T-cell (primary cell): ENCODE measurements at regions not wholly inside any gene's neighbourhood (a gene's known extent, or its start where the extent isn't known, plus 50 kb on each side); places are given as distances from the start of the nearest gene placed in this dataset.

Experiments used
- ATAC-seq, 4 experiments: fragments of 200-7000 bp in 3 of 4; fragments of 150-1000 bp in 1 of 4; cut with Tn5 transposase; replicated peaks in 1 of 4; 1 replicate in 3 of 4; 2 replicates in 1 of 4; pipeline ENCODE4 v1.10.0; 2021; ENCODE audit warnings: moderate library complexity in 3 of 4, mild to moderate bottlenecking in 2 of 4, moderate number of reproducible peaks in 1 of 4
- CTCF ChIA-PET, 2 donors: fragments of 300-600 bp; sonication (Branson Sonifier 250); formaldehyde crosslinking; loops; one replicate each; lab custom pipeline; 2022; ENCODE audit warnings: antibody characterized with exemption in 2 of 2; lab: Charles Lee
- POLR2A ChIA-PET, 2 donors: fragments of 300-600 bp; sonication (Branson Sonifier 250); formaldehyde crosslinking; loops; one replicate each; lab custom pipeline; 2022; ENCODE audit warnings: antibody characterized with exemption in 2 of 2; lab: Charles Lee
- DNase-seq, 35 experiments: peaks; one replicate each; pipeline versions ENCODE4 v3.0.0 to v3.0.0-alpha.2; 2013 to 2023
- H3K27ac ChIP-seq: one replicate; pipeline ENCODE4 v1.5.1; 2013; ENCODE audit warnings: low read length
- H3K27me3 ChIP-seq, 2 experiments: replicated peaks in 1 of 2; 1 replicate in 1 of 2; 2 replicates in 1 of 2; pipeline versions ENCODE4 v1.6.1 to v1.7.0; 2013; ENCODE audit warnings: low read length in 1 of 2, mixed read lengths in 1 of 2; ENCODE audit not compliant: control insufficient read depth in 2 of 2, insufficient read depth in 2 of 2; ENCODE audit errors: extremely low read depth in 1 of 2
- H3K36me3 ChIP-seq, 2 donors: 1 replicate in 1 of 2; 2 replicates in 1 of 2; pipeline versions ENCODE4 v1.6.1 to v1.7.0; 2013; ENCODE audit warnings: low read length in 1 of 2; ENCODE audit not compliant: control insufficient read depth in 2 of 2, insufficient read depth in 1 of 2; ENCODE audit errors: extremely low read depth in 1 of 2
- H3K4me1 ChIP-seq, 2 experiments: 1 replicate in 1 of 2; 2 replicates in 1 of 2; pipeline versions ENCODE4 v1.6.1 to v1.7.0; 2013; ENCODE audit warnings: low read length in 2 of 2, mixed read lengths in 1 of 2; ENCODE audit not compliant: insufficient read depth in 2 of 2, control insufficient read depth in 1 of 2; ENCODE audit errors: extremely low read depth in 1 of 2
- H3K4me3 ChIP-seq, 2 donors: 1 replicate in 1 of 2; 2 replicates in 1 of 2; pipeline versions ENCODE4 v1.5.1 to v1.7.0; 2013; ENCODE audit warnings: mild to moderate bottlenecking in 2 of 2, low read length in 1 of 2, moderate library complexity in 1 of 2; ENCODE audit not compliant: control insufficient read depth in 1 of 2; ENCODE audit errors: extremely low read depth in 1 of 2
- H3K9me3 ChIP-seq: 2 replicates; pipeline ENCODE4 v1.7.0; 2013
- H3K27ac Mint-ChIP-seq, 2 donors: one replicate each; pipeline ENCODE4 v1.8.0; 2020 to 2021; ENCODE audit warnings: mild to moderate bottlenecking in 2 of 2, mixed read lengths in 2 of 2
- H3K27me3 Mint-ChIP-seq, 2 donors: one replicate each; pipeline ENCODE4 v1.8.0; 2021 to 2022; ENCODE audit warnings: mixed read lengths in 2 of 2
- H3K36me3 Mint-ChIP-seq: one replicate; pipeline ENCODE4 v1.8.0; 2021; ENCODE audit warnings: mixed read lengths
- H3K4me1 Mint-ChIP-seq, 3 donors: one replicate each; pipeline ENCODE4 v1.8.0; 2020 to 2022; ENCODE audit warnings: mixed read lengths in 3 of 3, mild to moderate bottlenecking in 1 of 3
- H3K4me3 Mint-ChIP-seq, 3 donors: one replicate each; pipeline ENCODE4 v1.8.0; 2020 to 2022; ENCODE audit warnings: mild to moderate bottlenecking in 3 of 3, mixed read lengths in 3 of 3, moderate library complexity in 3 of 3
- H3K9me3 Mint-ChIP-seq, 3 donors: one replicate each; pipeline ENCODE4 v1.8.0; 2020 to 2022; ENCODE audit warnings: mixed read lengths in 3 of 3
- whole genome bisulfite sequencing: methylation state at CpG from one replicate; pipeline ENCODE4 v1.1.5; 2013; ENCODE audit warnings: missing lambda C conversion rate; ENCODE audit not compliant: insufficient coverage; 5-methylcytosine and 5-hydroxymethylcytosine counted together

GRCh38 chr5:4879693-4880303 is 260.3 kb upstream of the ADAMTS16 start:
- POLR2A ChIA-PET: interaction anchor here in 1 of 2 donors (0.6 kb wide), 1 partner anchor 1862 kb away, joined by 3 read pairs; no protein-coding TSS in a partner anchor
- 66% methylated on average over 6 of the region's 15 CpGs for WGBS

GRCh38 chr5:4880304-4880741 is 259.8 kb upstream of the ADAMTS16 start:
- ATAC-seq: no peak
- POLR2A ChIA-PET: no interaction called here
- Histone ChIP-seq H3K9me3 (no peaks in the 10 kb centered on the region), H3K27ac (no peak overlapping the region), H3K27me3 (peaks cover 0 to 4% of the 10 kb centered on the region in 2 experiments), H3K4me1 (no peaks in the 10 kb centered on the region), H3K4me3 (no peak overlapping the region), H3K36me3 (no peaks in the 10 kb centered on the region)
- H3K4me3 Mint-ChIP-seq: no peak overlapping the region
- no peaks in the 10 kb centered on the region for H3K27me3 Mint-ChIP-seq
- no peaks in the 10 kb centered on the region for H3K36me3 Mint-ChIP-seq
- DNase-seq: no peak
- 73% methylated on average over 15 of the region's 15 CpGs for WGBS
- no peaks in the 10 kb centered on the region for H3K4me1 Mint-ChIP-seq
- no peak overlapping the region for H3K27ac Mint-ChIP-seq
- CTCF ChIA-PET: no interaction called here
- H3K9me3 Mint-ChIP-seq: peaks cover 0 to 9% (median 0%) of the 10 kb centered on the region in 3 donors

More at GRCh38 chr5:4879693-4880303, 260.3 kb upstream of the ADAMTS16 start:
- ATAC-seq (no peak), DNase-seq (peak in 8 of 35 experiments; percentile 9 to 24 (median 12))
- H3K36me3 ChIP-seq: no peaks in the 10 kb centered on the region
- peaks cover 0 to 4% of the 10 kb centered on the region in 2 experiments for H3K27me3 ChIP-seq
- no peaks in the 10 kb centered on the region for H3K4me1 ChIP-seq
- H3K36me3 Mint-ChIP-seq: no peaks in the 10 kb centered on the region
- H3K9me3 Mint-ChIP-seq: peaks cover 0 to 4% (median 0%) of the 10 kb centered on the region in 3 donors
- H3K4me3 Mint-ChIP-seq: no peak overlapping the region
- no peaks in the 10 kb centered on the region for H3K9me3 ChIP-seq
- CTCF ChIA-PET: no interaction called here
- no peak overlapping the region for H3K4me3 ChIP-seq
- no peaks in the 10 kb centered on the region for H3K27me3 Mint-ChIP-seq
- H3K27ac Mint-ChIP-seq: no peak overlapping the region
- H3K4me1 Mint-ChIP-seq: no peaks in the 10 kb centered on the region
- H3K27ac ChIP-seq: no peak overlapping the region

- ChIA-PET CTCF (no interaction called here), POLR2A (no interaction called here)
- DNase-seq (no peak), ATAC-seq (no peak)
- Histone ChIP-seq H3K4me1 (no peaks in the 10 kb centered on the region), H3K9me3 (no peaks in the 10 kb centered on the region), H3K27ac (no peak overlapping the region), H3K36me3 (no peaks in the 10 kb centered on the region), H3K4me3 (no peak overlapping the region), H3K27me3 (peaks cover 0 to 4% of the 10 kb centered on the region in 2 experiments)
- Mint-ChIP-seq H3K9me3 (peaks cover 0 to 13% (median 0%) of the 10 kb centered on the region in 3 donors), H3K36me3 (no peaks in the 10 kb centered on the region), H3K4me3 (no peak overlapping the region), H3K27me3 (no peaks in the 10 kb centered on the region), H3K4me1 (no peaks in the 10 kb centered on the region), H3K27ac (no peak overlapping the region)
- WGBS: 63% methylated on average over 2 of the region's 8 CpGs
These were observed 258.6 kb upstream of the ADAMTS16 start for GRCh38 chr5:4881366-4882002.

GRCh38 chr5:4882186-4882585 is 257.9 kb upstream of the ADAMTS16 start:
- whole genome bisulfite sequencing: 100% methylated on average over 1 of the region's 4 CpGs
- Mint-ChIP-seq H3K9me3 (peaks cover 0 to 13% (median 0%) of the 10 kb centered on the region in 3 donors), H3K4me3 (no peak overlapping the region), H3K36me3 (no peaks in the 10 kb centered on the region), H3K27ac (no peak overlapping the region), H3K27me3 (no peaks in the 10 kb centered on the region), H3K4me1 (no peaks in the 10 kb centered on the region)
- CTCF ChIA-PET: no interaction called here
- no peaks in the 10 kb centered on the region for H3K4me1 ChIP-seq
- ATAC-seq (no peak), DNase-seq (no peak)
- H3K9me3 ChIP-seq: no peaks in the 10 kb centered on the region
- POLR2A ChIA-PET: no interaction called here
- H3K4me3 ChIP-seq: no peak overlapping the region
- no peak overlapping the region for H3K27ac ChIP-seq
- peaks cover 0 to 4% of the 10 kb centered on the region in 2 experiments for H3K27me3 ChIP-seq
- H3K36me3 ChIP-seq: no peaks in the 10 kb centered on the region

- Mint-ChIP-seq H3K4me1 (no peaks in the 10 kb centered on the region), H3K4me3 (no peak overlapping the region), H3K9me3 (peaks cover 0 to 13% (median 0%) of the 10 kb centered on the region in 3 donors), H3K36me3 (no peaks in the 10 kb centered on the region), H3K27ac (no peak overlapping the region), H3K27me3 (no peaks in the 10 kb centered on the region)
- no peak overlapping the region for H3K4me3 ChIP-seq
- H3K36me3 ChIP-seq: no peaks in the 10 kb centered on the region
- 75% methylated on average over 4 of the region's 6 CpGs for WGBS
- ATAC-seq: no peak
- no peaks in the 10 kb centered on the region for H3K4me1 ChIP-seq
- peaks cover 0 to 4% of the 10 kb centered on the region in 2 experiments for H3K27me3 ChIP-seq
- POLR2A ChIA-PET: no interaction called here
- CTCF ChIA-PET: no interaction called here
- no peak for DNase-seq
- no peaks in the 10 kb centered on the region for H3K9me3 ChIP-seq
- no peak overlapping the region for H3K27ac ChIP-seq
These were observed 256.8 kb upstream of the ADAMTS16 start for GRCh38 chr5:4883360-4883759.

- H3K9me3 Mint-ChIP-seq: peaks cover 0 to 26% (median 8%) of the 10 kb centered on the region in 3 donors
- no peaks in the 10 kb centered on the region for H3K4me1 ChIP-seq
- DNase-seq (no peak), ATAC-seq (no peak)
- H3K27me3 ChIP-seq: no peaks in the 10 kb centered on the region
- no peaks in the 10 kb centered on the region for H3K36me3 ChIP-seq
- H3K27ac ChIP-seq: no peak overlapping the region
- H3K4me3 Mint-ChIP-seq: no peak overlapping the region
- no peak overlapping the region for H3K27ac Mint-ChIP-seq
- no peaks in the 10 kb centered on the region for H3K9me3 ChIP-seq
- H3K27me3 Mint-ChIP-seq: no peaks in the 10 kb centered on the region
- POLR2A ChIA-PET: no interaction called here
- no peaks in the 10 kb centered on the region for H3K4me1 Mint-ChIP-seq
- no peaks in the 10 kb centered on the region for H3K36me3 Mint-ChIP-seq
- CTCF ChIA-PET: no interaction called here
- H3K4me3 ChIP-seq: no peak overlapping the region
- 64% methylated on average over 8 of the region's 9 CpGs for WGBS
These were observed 246.9 kb upstream of the ADAMTS16 start for GRCh38 chr5:4893063-4893744.
